Parathyroid adenoma (tissue), 2 donors: ENCODE measurements at regions not wholly inside any gene's neighbourhood (a gene's known extent, or its start where the extent isn't known, plus 50 kb on each side); places are given as distances from the start of the nearest gene placed in this dataset.
"Not testable (repeated sequence)": the region's sequence is repeated elsewhere in the genome, so short reads cannot be mapped to it uniquely, and the experiment has no call there.

Source experiments
- H2AFZ ChIP-seq: fragments of 300-600 bp; sonication (generic); one replicate; pipeline ENCODE4 v1.7.0; 2017; ENCODE audit warnings: antibody characterized with exemption, mild to moderate bottlenecking
- H3K27ac ChIP-seq: fragments of 300-600 bp; sonication (generic); one replicate; pipeline ENCODE4 v1.7.0; 2017
- H3K27me3 ChIP-seq: fragments of 300-600 bp; sonication (generic); one replicate; pipeline ENCODE4 v1.7.0; 2017; ENCODE audit warnings: low read length; ENCODE audit not compliant: control insufficient read depth, insufficient read depth
- H3K36me3 ChIP-seq: fragments of 300-600 bp; sonication (generic); one replicate; pipeline ENCODE4 v1.7.0; 2017; ENCODE audit warnings: low read length; ENCODE audit not compliant: control insufficient read depth, insufficient read depth
- H3K4me1 ChIP-seq: fragments of 300-600 bp; sonication (generic); one replicate; pipeline ENCODE4 v1.7.0; 2017; ENCODE audit warnings: control low read depth
- H3K4me2 ChIP-seq: fragments of 300-600 bp; sonication (generic); one replicate; pipeline ENCODE4 v1.7.0; 2017; ENCODE audit warnings: low read length
- H3K4me3 ChIP-seq: fragments of 300-600 bp; sonication (generic); one replicate; pipeline ENCODE4 v1.7.0; 2017; ENCODE audit warnings: low read depth, low read length
- H3K79me2 ChIP-seq: fragments of 300-600 bp; sonication (generic); one replicate; pipeline ENCODE4 v1.7.0; 2017; ENCODE audit warnings: control low read depth
- H3K9ac ChIP-seq: fragments of 300-600 bp; sonication (generic); one replicate; pipeline ENCODE4 v1.7.0; 2017; ENCODE audit warnings: mild to moderate bottlenecking
- H3K9me3 ChIP-seq: fragments of 300-600 bp; sonication (generic); one replicate; pipeline ENCODE4 v1.7.0; 2017; ENCODE audit warnings: low read length; ENCODE audit not compliant: control insufficient read depth
- CTCF ChIP-seq: fragments of 300-600 bp; sonication (generic); IDR thresholded peaks from one replicate; pipeline ENCODE4 v1.7.0; 2017; ENCODE audit warnings: antibody characterized with exemption, mild to moderate bottlenecking
- donor health status: primary hyperparathyroidism.

- Histone ChIP-seq H3K9me3 (no peaks in the 10 kb centered on the region), H3K4me2 (no peak overlapping the region), H3K36me3 (no peaks in the 10 kb centered on the region), H3K79me2 (no peaks in the 10 kb centered on the region), H3K27ac (no peak overlapping the region), H3K9ac (no peak overlapping the region), H3K27me3 (no peaks in the 10 kb centered on the region), H3K4me1 (no peaks in the 10 kb centered on the region), H3K4me3 (no peak overlapping the region), H2AFZ (no peak overlapping the region)
- no peak for TF ChIP-seq CTCF
Measured at GRCh38 chr1:73009938-73010337, 727.6 kb upstream of the NEGR1 start.

DNA sequence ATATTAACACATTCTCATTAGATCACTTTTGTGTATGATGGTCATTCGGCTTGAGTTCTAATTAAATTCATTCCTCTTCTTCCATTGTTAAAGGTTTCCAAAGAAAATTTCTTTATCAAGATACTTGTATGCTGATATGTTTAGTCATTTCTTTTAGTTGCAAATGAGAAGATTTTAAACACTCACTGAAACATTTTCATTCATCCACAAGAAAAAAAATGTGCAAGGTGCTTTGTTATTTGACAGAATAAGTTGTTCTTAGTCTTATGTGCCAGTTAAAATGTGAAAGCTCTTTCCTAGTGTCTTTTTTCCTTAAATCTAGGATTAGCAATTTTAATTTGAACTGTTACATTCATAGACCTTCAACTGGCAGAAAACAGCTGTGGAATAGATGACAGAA is 727.0 kb upstream of the NEGR1 start:
- no peaks in the 10 kb centered on the region for H3K9me3 ChIP-seq
- H3K4me3 ChIP-seq = no peak overlapping the region
- no peak overlapping the region for H2AFZ ChIP-seq
- no peak overlapping the region for H3K27ac ChIP-seq
- no peak overlapping the region for H3K4me2 ChIP-seq
- H3K79me2 ChIP-seq = no peaks in the 10 kb centered on the region
- no peaks in the 10 kb centered on the region for H3K4me1 ChIP-seq
- no peak for TF ChIP-seq CTCF
- no peak overlapping the region for H3K9ac ChIP-seq
- no peaks in the 10 kb centered on the region for H3K36me3 ChIP-seq
- H3K27me3 ChIP-seq = no peaks in the 10 kb centered on the region

DNA sequence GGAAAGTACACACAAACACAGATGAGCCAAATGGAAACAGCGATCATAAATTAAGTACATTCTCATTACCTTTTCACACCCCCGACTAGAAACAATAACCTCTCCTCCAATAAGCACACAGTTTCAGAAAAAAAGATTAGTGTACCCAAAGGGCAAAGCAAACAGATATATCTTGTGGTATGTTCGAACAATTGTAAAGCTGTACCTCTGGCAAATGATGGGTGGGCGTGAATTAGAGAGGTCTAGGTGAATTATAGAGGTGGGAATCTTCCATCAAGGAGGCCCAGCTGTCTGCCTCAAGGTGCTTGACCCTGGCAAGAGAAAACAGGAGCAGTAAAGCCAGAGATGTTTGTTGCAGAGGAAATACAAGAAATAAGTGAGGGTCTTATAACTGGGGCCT is 715.3 kb upstream of the NEGR1 start:
- Histone ChIP-seq H3K27me3 (no peaks in the 10 kb centered on the region), H3K9me3 (no peaks in the 10 kb centered on the region)

DNA sequence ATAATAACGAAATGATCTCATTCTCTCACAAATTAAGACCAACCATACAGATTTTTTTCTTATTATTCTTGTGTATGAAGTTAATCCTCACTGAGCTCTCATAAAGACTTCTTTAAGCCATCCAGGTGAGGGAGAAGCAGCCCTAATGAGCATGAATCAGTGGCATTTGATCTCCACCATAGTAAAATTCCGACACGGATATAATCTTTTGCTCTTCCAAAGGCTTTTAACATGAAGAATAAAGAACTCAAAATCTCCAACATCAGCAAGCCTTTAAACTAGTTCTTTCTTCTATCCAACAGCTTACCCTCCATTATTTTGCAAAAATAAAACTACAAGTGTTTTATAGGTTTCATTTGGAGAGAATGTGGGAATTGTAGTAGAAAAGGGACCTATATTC is 714.7 kb upstream of the NEGR1 start:
- Histone ChIP-seq H3K4me3 (no peak overlapping the region), H3K9me3 (no peaks in the 10 kb centered on the region), H3K4me1 (no peaks in the 10 kb centered on the region), H3K4me2 (no peak overlapping the region), H3K36me3 (no peaks in the 10 kb centered on the region), H3K27me3 (no peaks in the 10 kb centered on the region), H3K79me2 (no peaks in the 10 kb centered on the region), H3K9ac (no peak overlapping the region), H3K27ac (no peak overlapping the region), H2AFZ (no peak overlapping the region)
- no peak for TF ChIP-seq CTCF

More for the DNA sequence above, 715.3 kb upstream of the NEGR1 start:
- Histone ChIP-seq H3K4me3 (no peak overlapping the region), H3K79me2 (no peaks in the 10 kb centered on the region), H3K27ac (no peak overlapping the region), H3K9ac (no peak overlapping the region), H2AFZ (no peak overlapping the region), H3K4me2 (no peak overlapping the region), H3K36me3 (no peaks in the 10 kb centered on the region), H3K4me1 (no peaks in the 10 kb centered on the region)
- no peak for TF ChIP-seq CTCF

GRCh38 chr1:72987871-72988270 is 705.5 kb upstream of the NEGR1 start:
- H3K79me2 ChIP-seq, H3K36me3 ChIP-seq: not testable (repeated sequence)

More at GRCh38 chr1:72987871-72988270, 705.5 kb upstream of the NEGR1 start:
- not testable (repeated sequence) for H3K9ac ChIP-seq, H3K27ac ChIP-seq, H2AFZ ChIP-seq, H3K4me1 ChIP-seq, H3K9me3 ChIP-seq, H3K27me3 ChIP-seq, H3K4me2 ChIP-seq, H3K4me3 ChIP-seq
